Cardiac fibroblast (primary cell): ENCODE measurements at regions not wholly inside any gene's neighbourhood (a gene's known extent, or its start where the extent isn't known, plus 50 kb on each side); places are given as distances from the start of the nearest gene placed in this dataset.

Experiments used
- DNase-seq, 2 donors: peaks; one replicate each; pipeline versions ENCODE4 v3.0.0 to v3.0.0-alpha.2; 2010; ENCODE audit warnings: low read depth in 2 of 2
- H3K4me3 ChIP-seq, 2 donors: replicated peaks in 1 of 2; 1 replicate in 1 of 2; 2 replicates in 1 of 2; pipeline ENCODE4 v1.5.1; 2011; ENCODE audit warnings: low read depth in 2 of 2, low read length in 2 of 2, mild to moderate bottlenecking in 2 of 2, moderate library complexity in 1 of 2
- TF ChIP-seq, protein P1 (sequence below): IDR thresholded peaks from one replicate; pipeline ENCODE4 v1.5.1; 2011; ENCODE audit warnings: low read depth, mild to moderate bottlenecking, low read length, inconsistent platforms

DNA sequence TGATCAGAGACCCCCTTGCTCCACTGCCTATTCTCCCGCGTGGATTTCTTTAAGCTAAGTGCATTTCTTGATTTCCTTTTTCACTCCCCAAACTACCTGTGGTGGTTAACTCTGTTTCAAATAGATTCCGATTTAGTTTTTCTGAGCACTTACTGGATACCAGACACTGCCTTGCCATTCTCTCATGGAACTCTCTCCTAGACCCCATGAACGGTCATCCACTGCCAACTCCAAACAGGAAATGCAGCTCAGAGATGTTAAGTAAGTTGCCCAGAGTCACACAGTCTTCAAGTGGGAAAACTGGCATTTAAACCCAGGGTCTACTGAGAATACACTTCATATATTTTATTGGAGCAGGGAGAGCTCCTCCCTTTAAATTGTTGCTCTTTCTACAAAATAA, 199.4 kb downstream of the MAF start:
- H3K4me3 ChIP-seq: no peak overlapping the region
- DNase-seq: no peak
- TF ChIP-seq, protein P1, sequence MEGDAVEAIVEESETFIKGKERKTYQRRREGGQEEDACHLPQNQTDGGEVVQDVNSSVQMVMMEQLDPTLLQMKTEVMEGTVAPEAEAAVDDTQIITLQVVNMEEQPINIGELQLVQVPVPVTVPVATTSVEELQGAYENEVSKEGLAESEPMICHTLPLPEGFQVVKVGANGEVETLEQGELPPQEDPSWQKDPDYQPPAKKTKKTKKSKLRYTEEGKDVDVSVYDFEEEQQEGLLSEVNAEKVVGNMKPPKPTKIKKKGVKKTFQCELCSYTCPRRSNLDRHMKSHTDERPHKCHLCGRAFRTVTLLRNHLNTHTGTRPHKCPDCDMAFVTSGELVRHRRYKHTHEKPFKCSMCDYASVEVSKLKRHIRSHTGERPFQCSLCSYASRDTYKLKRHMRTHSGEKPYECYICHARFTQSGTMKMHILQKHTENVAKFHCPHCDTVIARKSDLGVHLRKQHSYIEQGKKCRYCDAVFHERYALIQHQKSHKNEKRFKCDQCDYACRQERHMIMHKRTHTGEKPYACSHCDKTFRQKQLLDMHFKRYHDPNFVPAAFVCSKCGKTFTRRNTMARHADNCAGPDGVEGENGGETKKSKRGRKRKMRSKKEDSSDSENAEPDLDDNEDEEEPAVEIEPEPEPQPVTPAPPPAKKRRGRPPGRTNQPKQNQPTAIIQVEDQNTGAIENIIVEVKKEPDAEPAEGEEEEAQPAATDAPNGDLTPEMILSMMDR: no peak

DNA sequence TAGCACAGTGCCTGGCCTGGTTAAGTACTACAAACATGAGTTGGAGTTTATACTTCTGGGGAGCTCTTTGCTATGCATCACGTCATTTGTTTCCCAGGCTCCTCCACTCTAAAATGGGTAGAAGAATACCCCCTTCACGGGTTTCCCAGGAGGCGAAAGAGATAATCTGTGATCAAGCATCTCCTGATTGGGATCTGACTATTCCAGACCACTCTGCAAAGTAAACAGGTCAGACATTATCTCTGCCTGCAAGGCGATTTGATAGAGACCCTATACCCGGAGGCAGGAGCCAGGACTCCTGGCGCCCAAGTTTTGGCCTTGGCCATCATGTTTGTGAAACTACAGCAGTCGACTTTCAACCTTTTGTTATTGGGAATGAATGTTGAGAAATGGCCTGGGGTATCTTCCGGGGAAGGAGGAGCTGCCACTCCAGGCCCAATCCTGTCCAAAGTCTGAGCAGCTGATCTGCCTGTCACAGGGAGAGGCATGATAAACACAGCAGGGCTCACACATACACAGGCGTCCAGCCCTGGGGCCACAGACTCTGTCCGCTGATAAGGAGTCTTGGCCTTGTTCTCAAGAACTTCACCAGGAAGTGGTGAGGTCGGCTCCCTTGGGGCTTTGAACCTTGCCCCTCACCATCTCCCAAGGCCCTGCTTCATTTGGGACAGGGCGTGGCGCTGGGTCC, 199.9 kb downstream of the MAF start:
- TF ChIP-seq, protein P1: no peak
- no peak overlapping the region for H3K4me3 ChIP-seq
- DNase-seq: no peak

DNA sequence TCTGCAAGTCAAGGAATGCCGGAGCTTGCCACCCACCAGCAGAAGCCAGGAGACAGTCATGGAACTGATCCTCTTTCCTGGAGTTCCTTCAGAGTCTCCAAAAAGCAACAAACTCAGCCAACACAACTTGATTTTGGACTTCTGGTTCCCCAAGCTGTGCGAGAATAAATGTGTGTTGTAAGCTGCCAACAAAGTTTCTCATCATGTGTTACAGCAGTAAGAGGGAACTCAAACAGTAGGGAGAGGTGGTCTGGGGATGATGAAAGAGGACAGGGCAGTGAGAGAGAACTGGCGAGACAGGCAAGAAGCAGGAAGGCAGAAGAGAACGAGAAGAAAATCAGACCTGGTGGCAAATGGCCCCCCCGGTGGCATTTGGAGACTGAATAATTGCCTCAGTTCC, 204.9 kb downstream of the MAF start:
- H3K4me3 ChIP-seq: no peak overlapping the region
- TF ChIP-seq, protein P1: no peak
- no peak for DNase-seq

DNA sequence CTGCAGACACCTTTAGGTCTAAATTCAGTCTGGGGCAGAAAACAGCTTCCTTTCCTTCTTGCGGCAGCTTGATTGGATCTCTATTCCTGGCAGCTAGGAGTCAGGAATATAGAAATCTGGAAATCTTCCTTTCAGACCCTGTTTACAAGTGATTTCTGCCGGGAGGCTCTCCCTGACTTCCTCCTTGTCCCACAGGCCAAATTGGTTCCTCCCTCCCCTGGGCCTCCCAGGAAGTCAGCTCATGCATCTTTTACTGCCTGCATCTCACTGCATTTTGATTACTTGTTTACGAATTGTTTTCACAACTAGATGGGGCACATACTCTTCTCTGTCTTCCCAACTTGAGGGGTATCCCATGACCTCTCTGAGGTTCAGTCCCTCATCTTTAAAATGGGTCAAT, 206.3 kb downstream of the MAF start:
- DNase-seq: no peak
- TF ChIP-seq, protein P1: no peak
- H3K4me3 ChIP-seq: no peak overlapping the region

DNA sequence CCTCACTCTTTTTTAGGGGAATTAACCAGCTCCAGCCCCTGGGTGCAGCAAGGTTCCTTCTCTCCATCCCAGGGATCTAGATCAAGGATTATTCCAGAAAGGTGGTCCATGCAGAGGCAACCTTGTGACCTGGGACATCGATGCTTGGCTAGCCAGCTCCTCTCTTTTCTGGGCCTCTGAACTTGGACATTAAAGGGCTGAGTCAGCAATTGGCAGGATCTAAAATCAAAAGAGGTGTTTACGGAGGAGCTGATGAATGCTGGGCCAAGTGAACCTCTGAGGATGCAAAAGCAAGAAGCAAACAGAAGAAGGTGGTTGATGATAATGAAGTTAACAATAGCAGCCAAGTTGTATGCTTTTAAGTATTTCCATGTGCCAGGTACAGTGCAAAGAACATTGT, 207.0 kb downstream of the MAF start:
- TF ChIP-seq, protein P1: no peak
- no peak for DNase-seq
- no peak overlapping the region for H3K4me3 ChIP-seq

DNA sequence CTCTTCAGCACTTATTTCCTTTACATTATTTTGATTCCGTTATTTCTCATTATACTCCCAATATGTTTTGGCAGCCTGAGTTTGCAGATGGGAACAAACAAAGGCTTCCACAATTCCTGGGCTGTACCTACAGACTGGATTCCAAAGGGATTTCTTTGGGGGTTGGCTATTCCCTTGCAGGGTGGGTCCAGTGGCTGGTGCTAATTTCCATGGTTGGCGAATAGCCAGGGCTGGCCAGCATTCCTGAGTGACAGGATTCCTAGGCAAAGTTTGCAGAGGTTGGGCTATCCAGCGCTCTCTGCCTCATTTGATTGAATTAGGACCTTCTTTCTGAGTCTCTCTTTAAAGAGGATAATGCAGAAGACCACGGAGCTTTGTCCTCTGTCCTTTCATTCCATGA, 207.4 kb downstream of the MAF start:
- no peak overlapping the region for H3K4me3 ChIP-seq
- TF ChIP-seq, protein P1: no peak
- no peak for DNase-seq

DNA sequence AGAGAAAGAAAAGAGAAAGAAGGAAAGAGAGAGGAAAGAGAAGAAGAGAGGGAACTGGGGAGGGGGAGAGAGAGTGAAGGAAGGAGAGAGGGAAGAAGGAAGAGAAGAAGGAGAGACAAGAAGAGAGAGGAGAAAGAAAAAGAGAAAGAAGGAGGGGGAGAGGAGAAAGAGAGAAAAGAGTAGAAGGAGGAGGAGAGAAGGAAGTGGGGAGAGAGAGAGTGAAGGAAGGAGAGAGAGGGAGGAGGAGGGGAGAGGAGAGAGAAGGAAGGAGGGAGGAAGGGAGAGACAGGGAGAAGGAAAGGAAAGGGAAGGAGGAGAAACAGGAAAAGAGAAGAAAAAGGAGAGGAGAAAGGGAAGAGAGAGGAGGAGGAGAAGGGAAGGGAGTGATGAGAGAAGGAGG, 208.5 kb downstream of the MAF start:
- DNase-seq: no peak
- no peak overlapping the region for H3K4me3 ChIP-seq
- TF ChIP-seq, protein P1: no peak
